ENCODE measurements at regions not wholly inside any gene's neighbourhood (a gene's known extent, or its start where the extent isn't known, plus 50 kb on each side); places are given as distances from the start of the nearest gene placed in this dataset.

DNA sequence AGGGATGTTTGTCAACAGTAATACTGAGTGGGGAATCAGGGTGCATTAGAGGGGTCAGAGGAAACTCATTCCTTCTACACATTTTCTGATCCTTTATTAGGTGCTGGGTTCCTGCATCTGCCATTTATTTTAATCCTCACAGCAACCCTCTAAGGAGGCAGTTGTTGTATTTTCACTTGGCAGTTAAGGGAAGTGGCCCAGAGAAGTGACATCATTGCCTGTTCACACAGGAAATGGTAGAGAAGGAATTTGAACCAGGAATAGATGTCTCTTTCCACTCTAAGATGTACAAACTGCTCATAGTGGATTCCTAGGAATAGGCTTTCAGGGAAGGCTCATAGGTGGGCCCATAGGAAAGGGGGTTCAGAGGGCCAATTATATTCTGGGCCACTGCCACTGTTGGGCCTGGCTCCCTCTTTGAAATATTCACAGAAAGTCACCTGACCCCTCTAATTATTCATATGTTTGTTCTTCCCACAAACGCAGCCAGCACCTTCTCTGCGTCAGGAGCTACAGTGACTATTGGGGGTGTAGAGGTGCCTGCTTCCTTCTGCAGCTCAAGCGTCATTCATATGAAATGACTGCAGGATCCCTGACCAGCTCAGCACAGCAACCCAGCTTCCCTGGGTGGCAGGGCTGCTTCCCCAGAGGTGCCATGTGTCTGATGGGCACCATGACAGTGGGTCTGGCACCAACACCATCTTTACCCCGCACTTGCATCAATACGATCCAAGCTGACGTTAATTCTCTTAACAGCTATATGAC is 163.9 kb upstream of the SMAD3 start:
- Histone ChIP-seq H3K9ac (ENCODE audit: low read depth, low read length, poor library complexity) (no peak overlapping the region), H2BK120ac (ENCODE audit: low read depth, low read length) (no peak overlapping the region), H3K27ac (replicated peaks; ENCODE audit: low read length) (no peak overlapping the region), H2BK12ac (ENCODE audit: low read length) (no peak overlapping the region), H2AK5ac (ENCODE audit: low read depth, low read length) (no peak overlapping the region), H4K8ac (ENCODE audit: low read depth, low read length) (no peak overlapping the region), H2BK15ac (ENCODE audit: low read length) (no peak overlapping the region), H3K23ac (ENCODE audit: low read depth, low read length, poor library complexity) (no peak overlapping the region), H3K14ac (ENCODE audit: low read length) (no peak overlapping the region), H3K79me1 (ENCODE audit: low read depth, low read length) (no peaks in the 10 kb centered on the region), H2AFZ (ENCODE audit: low read length) (peak overlapping the region; percentile 45), H3K9me3 (replicated peaks in 1 of 2; ENCODE audit: control insufficient read depth in 2 of 2, insufficient read depth in 1 of 2, low read depth in 1 of 2, low read length in 2 of 2) (peaks cover 0 to 7% of the 10 kb centered on the region in 2 donors), H2BK5ac (ENCODE audit: low read length) (no peak overlapping the region), H3K4ac (ENCODE audit: low read length) (no peak overlapping the region), H3K4me2 (ENCODE audit: insufficient read depth, low read length, poor library complexity, severe bottlenecking) (no peak overlapping the region), H3K36me3 (replicated peaks in 1 of 2; ENCODE audit: control insufficient read depth in 2 of 2, insufficient read depth in 2 of 2, low read length in 2 of 2) (no peaks in the 10 kb centered on the region), H3K27me3 (ENCODE audit: control insufficient read depth in 3 of 3, insufficient read depth in 3 of 3, low read depth in 1 of 3, low read length in 3 of 3) (peaks cover 0 to 14% (median 0%) of the 10 kb centered on the region in 3 experiments), H4K91ac (ENCODE audit: low read depth, low read length, poor library complexity) (no peak overlapping the region), H3K4me3 (ENCODE audit: low read length in 2 of 2) (no peak overlapping the region), H3K18ac (ENCODE audit: low read length) (peak overlapping the region; percentile 52), H3K4me1 (ENCODE audit: control insufficient read depth in 2 of 2, insufficient read depth in 1 of 2, low read depth in 1 of 2, low read length in 2 of 2) (peaks cover 0 to 3% of the 10 kb centered on the region in 2 donors)
- WGBS, 2 donors (ENCODE audit: extremely low coverage in 2 of 2, insufficient read length in 2 of 2, insufficient replicate concordance in 1 of 2): no CpG with 5 or more reads among the region's 6 CpGs
- no peak for DNase-seq (ENCODE audit: low spot score)

DNA sequence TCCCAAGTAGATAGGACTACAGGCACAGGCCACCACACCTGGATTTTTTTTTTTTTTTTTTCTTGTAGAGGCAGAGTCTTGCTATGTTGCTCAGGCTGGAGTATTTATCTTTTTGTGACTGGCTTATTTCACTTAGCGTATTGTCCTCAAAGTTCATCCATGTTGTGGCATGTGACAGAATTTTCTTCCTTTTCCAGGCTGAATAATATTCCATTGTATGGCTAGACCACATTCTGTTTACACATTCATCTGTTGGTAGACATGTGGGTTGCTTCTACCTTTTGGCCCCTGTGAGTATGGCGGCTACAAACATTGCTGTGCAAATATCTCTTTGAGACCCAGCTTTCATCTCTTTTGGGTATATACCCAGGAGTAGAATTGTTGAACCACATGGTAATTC is 160.2 kb upstream of the SMAD3 start:
- Histone ChIP-seq H3K4me2 (ENCODE audit: insufficient read depth, low read length, poor library complexity, severe bottlenecking) (no peak overlapping the region), H3K27me3 (ENCODE audit: control insufficient read depth in 3 of 3, insufficient read depth in 3 of 3, low read depth in 1 of 3, low read length in 3 of 3) (no peaks in the 10 kb centered on the region), H3K79me1 (ENCODE audit: low read depth, low read length) (no peaks in the 10 kb centered on the region), H3K23ac (ENCODE audit: low read depth, low read length, poor library complexity) (no peak overlapping the region), H4K91ac (ENCODE audit: low read depth, low read length, poor library complexity) (no peak overlapping the region), H3K9me3 (replicated peaks in 1 of 2; ENCODE audit: control insufficient read depth in 2 of 2, insufficient read depth in 1 of 2, low read depth in 1 of 2, low read length in 2 of 2) (peaks cover 0 to 7% of the 10 kb centered on the region in 2 donors), H3K4me1 (ENCODE audit: control insufficient read depth in 2 of 2, insufficient read depth in 1 of 2, low read depth in 1 of 2, low read length in 2 of 2) (peaks cover 6 to 8% of the 10 kb centered on the region in 2 donors), H3K4ac (ENCODE audit: low read length) (no peak overlapping the region), H4K8ac (ENCODE audit: low read depth, low read length) (no peak overlapping the region), H2BK5ac (ENCODE audit: low read length) (no peak overlapping the region), H2BK12ac (ENCODE audit: low read length) (no peak overlapping the region), H2BK120ac (ENCODE audit: low read depth, low read length) (no peak overlapping the region), H2BK15ac (ENCODE audit: low read length) (no peak overlapping the region), H3K14ac (ENCODE audit: low read length) (no peak overlapping the region), H3K27ac (replicated peaks; ENCODE audit: low read length) (no peak overlapping the region), H2AFZ (ENCODE audit: low read length) (no peak overlapping the region), H3K9ac (ENCODE audit: low read depth, low read length, poor library complexity) (no peak overlapping the region), H3K4me3 (ENCODE audit: low read length in 2 of 2) (no peak overlapping the region), H3K18ac (ENCODE audit: low read length) (no peak overlapping the region), H3K36me3 (replicated peaks in 1 of 2; ENCODE audit: control insufficient read depth in 2 of 2, insufficient read depth in 2 of 2, low read length in 2 of 2) (no peaks in the 10 kb centered on the region), H2AK5ac (ENCODE audit: low read depth, low read length) (no peak overlapping the region)
- no CpG with 5 or more reads among the region's 2 CpGs for WGBS, 2 donors (ENCODE audit: extremely low coverage in 2 of 2, insufficient read length in 2 of 2, insufficient replicate concordance in 1 of 2)
- DNase-seq (ENCODE audit: low spot score): no peak

DNA sequence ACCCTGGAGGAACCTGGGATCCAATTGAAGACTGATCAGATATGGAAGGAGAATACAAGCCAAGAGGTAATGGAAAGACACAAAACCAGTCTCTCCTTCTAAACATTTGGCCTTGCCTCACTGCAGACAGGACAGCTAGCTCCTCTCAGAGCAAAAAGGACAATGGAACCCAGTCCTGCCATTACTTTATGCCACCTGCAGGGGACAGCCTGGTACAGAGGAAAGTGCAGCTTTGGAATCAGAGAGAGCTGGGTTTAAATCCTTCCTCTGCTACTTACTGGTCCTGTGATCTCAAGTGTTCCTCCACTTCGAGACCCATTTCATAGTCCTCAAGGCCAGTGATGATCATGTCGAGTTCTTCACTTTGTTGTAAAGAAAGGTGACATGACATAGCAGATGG is 159.4 kb upstream of the SMAD3 start:
- Histone ChIP-seq H3K4ac (ENCODE audit: low read length) (no peak overlapping the region), H3K18ac (ENCODE audit: low read length) (no peak overlapping the region), H3K14ac (ENCODE audit: low read length) (no peak overlapping the region), H3K23ac (ENCODE audit: low read depth, low read length, poor library complexity) (no peak overlapping the region), H3K9me3 (replicated peaks in 1 of 2; ENCODE audit: control insufficient read depth in 2 of 2, insufficient read depth in 1 of 2, low read depth in 1 of 2, low read length in 2 of 2) (peaks cover 0 to 7% of the 10 kb centered on the region in 2 donors), H3K79me1 (ENCODE audit: low read depth, low read length) (no peaks in the 10 kb centered on the region), H2BK15ac (ENCODE audit: low read length) (no peak overlapping the region), H3K9ac (ENCODE audit: low read depth, low read length, poor library complexity) (no peak overlapping the region), H3K4me2 (ENCODE audit: insufficient read depth, low read length, poor library complexity, severe bottlenecking) (no peak overlapping the region), H4K91ac (ENCODE audit: low read depth, low read length, poor library complexity) (no peak overlapping the region), H3K27me3 (ENCODE audit: control insufficient read depth in 3 of 3, insufficient read depth in 3 of 3, low read depth in 1 of 3, low read length in 3 of 3) (peaks cover 0 to 5% (median 0%) of the 10 kb centered on the region in 3 experiments), H3K4me3 (ENCODE audit: low read length in 2 of 2) (no peak overlapping the region), H3K27ac (replicated peaks; ENCODE audit: low read length) (no peak overlapping the region), H3K36me3 (replicated peaks in 1 of 2; ENCODE audit: control insufficient read depth in 2 of 2, insufficient read depth in 2 of 2, low read length in 2 of 2) (no peaks in the 10 kb centered on the region), H2BK12ac (ENCODE audit: low read length) (no peak overlapping the region), H2AFZ (ENCODE audit: low read length) (no peak overlapping the region), H2AK5ac (ENCODE audit: low read depth, low read length) (peak overlapping the region; percentile 2), H2BK5ac (ENCODE audit: low read length) (no peak overlapping the region), H3K4me1 (ENCODE audit: control insufficient read depth in 2 of 2, insufficient read depth in 1 of 2, low read depth in 1 of 2, low read length in 2 of 2) (peaks cover 6 to 8% of the 10 kb centered on the region in 2 donors), H4K8ac (ENCODE audit: low read depth, low read length) (no peak overlapping the region), H2BK120ac (ENCODE audit: low read depth, low read length) (no peak overlapping the region)
- no CpG with 5 or more reads among the region's 2 CpGs for WGBS, 2 donors (ENCODE audit: extremely low coverage in 2 of 2, insufficient read length in 2 of 2, insufficient replicate concordance in 1 of 2)
- DNase-seq (ENCODE audit: low spot score): no peak

DNA sequence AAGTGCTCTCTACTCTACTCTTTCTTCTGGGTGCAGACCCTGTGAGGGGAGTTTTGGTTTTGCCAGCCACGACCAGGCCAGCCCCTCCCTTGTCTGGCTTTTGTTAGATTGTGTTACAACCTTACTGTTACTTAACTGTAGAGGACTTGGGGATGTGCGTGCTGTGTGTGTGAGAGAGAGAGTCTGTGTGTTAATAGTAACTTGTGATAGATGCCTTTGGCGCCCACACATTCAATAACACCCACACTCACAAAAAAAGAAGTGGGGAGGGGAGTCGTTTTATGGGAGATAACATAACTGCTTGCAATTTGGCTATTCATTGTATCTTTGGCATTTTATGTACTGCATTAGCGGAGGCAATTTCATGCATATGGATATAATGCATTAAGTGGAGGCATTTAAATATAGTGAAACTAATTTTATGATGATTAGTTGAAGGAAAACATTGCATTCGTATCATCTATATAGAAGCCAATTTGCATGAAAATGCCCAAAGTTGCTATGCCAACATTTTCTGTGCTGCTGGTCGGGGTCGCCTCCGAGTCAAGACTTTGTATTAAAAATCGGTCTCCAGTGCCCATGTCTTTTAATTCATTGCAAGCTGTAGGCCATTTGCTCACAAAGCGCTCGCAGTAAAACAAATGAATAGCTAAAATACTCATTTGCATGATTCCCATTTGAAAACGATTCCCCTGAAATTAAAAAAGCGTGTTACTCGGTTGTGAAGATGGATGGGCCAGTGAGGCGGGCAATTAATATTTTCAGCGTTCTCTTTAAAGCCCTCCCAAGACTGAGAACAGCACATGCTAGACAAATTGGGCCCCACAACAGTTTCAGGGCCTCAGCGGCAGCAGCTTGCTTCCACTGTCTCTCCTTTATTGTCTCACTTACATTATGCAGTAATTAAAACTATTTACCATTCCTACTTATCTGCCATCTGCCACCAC is 158.5 kb upstream of the SMAD3 start:
- Histone ChIP-seq H2BK5ac (ENCODE audit: low read length) (no peak overlapping the region), H3K4me3 (ENCODE audit: low read length in 2 of 2) (no peak overlapping the region), H2BK15ac (ENCODE audit: low read length) (no peak overlapping the region), H3K4me2 (ENCODE audit: insufficient read depth, low read length, poor library complexity, severe bottlenecking) (no peak overlapping the region), H3K9ac (ENCODE audit: low read depth, low read length, poor library complexity) (no peak overlapping the region), H3K18ac (ENCODE audit: low read length) (peak overlapping the region; percentile 21), H3K4me1 (ENCODE audit: control insufficient read depth in 2 of 2, insufficient read depth in 1 of 2, low read depth in 1 of 2, low read length in 2 of 2) (peaks cover 8 to 9% of the 10 kb centered on the region in 2 donors), H3K79me1 (ENCODE audit: low read depth, low read length) (no peaks in the 10 kb centered on the region), H3K27me3 (ENCODE audit: control insufficient read depth in 3 of 3, insufficient read depth in 3 of 3, low read depth in 1 of 3, low read length in 3 of 3) (peaks cover 0 to 9% (median 0%) of the 10 kb centered on the region in 3 experiments), H3K9me3 (replicated peaks in 1 of 2; ENCODE audit: control insufficient read depth in 2 of 2, insufficient read depth in 1 of 2, low read depth in 1 of 2, low read length in 2 of 2) (peaks cover 0 to 7% of the 10 kb centered on the region in 2 donors), H3K14ac (ENCODE audit: low read length) (no peak overlapping the region), H2BK120ac (ENCODE audit: low read depth, low read length) (no peak overlapping the region), H2BK12ac (ENCODE audit: low read length) (no peak overlapping the region), H3K27ac (replicated peaks; ENCODE audit: low read length) (no peak overlapping the region), H4K8ac (ENCODE audit: low read depth, low read length) (no peak overlapping the region), H2AK5ac (ENCODE audit: low read depth, low read length) (peak overlapping the region; percentile 2), H4K91ac (ENCODE audit: low read depth, low read length, poor library complexity) (peak overlapping the region; percentile 14), H3K36me3 (replicated peaks in 1 of 2; ENCODE audit: control insufficient read depth in 2 of 2, insufficient read depth in 2 of 2, low read length in 2 of 2) (no peaks in the 10 kb centered on the region), H3K23ac (ENCODE audit: low read depth, low read length, poor library complexity) (no peak overlapping the region), H2AFZ (ENCODE audit: low read length) (no peak overlapping the region), H3K4ac (ENCODE audit: low read length) (no peak overlapping the region)
- no peak for DNase-seq (ENCODE audit: low spot score)
- no CpG with 5 or more reads among the region's 18 CpGs for WGBS, 2 donors (ENCODE audit: extremely low coverage in 2 of 2, insufficient read length in 2 of 2, insufficient replicate concordance in 1 of 2)
